Activated CD4-positive, alpha-beta T cell treated with anti-CD3 and anti-CD28 coated beads for 48 hours (primary cell): ENCODE measurements at regions not wholly inside any gene's neighbourhood (a gene's known extent, or its start where the extent isn't known, plus 50 kb on each side); places are given as distances from the start of the nearest gene placed in this dataset.

Source experiments
- DNase-seq: peaks from one replicate; pipeline ENCODE4 v3.0.0-alpha.2; 2020

- DNase-seq, result no peak
These were observed 92.8 kb upstream of the FOXC1 start for GRCh38 chr6:1516742-1517520.

DNA sequence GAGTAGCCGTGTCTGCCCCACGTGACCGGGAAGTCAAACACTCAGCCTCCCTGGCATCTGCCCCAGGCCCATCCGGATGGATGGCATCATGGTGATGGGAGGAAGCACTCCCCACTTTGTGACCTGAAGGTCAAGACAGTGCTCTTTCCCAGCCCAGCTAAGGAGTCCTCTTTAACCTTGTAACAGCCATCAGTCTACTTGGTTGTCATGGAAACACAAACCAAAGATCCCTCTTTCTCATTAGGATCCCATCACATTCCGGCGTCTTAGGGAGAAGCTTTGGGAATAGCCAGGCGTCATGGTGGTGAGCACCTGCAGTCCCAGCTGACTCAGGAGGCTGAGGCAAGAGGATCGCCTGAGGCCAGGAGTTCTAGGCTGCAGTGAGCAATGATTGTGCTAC lies 90.9 kb upstream of the FOXC1 start:
- no peak for DNase-seq

DNA sequence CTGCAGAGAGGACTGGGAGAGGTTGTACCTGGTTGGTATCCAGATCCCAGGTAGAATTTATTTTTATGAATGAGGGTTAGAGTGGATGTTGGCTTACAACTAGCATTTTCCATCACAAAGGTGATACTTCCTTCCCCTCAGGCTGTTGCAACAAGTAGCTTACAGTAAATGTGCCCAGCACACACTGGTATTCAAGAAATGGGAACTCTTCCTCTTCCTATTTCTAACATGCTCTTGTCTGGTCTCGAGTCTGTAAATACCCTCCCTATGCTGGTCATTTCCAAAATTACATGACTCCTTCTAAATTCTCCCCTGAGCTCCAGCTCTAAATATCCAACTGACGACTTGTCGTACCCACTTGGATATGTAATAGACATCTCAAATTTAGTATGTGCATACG lies 90.1 kb upstream of the FOXC1 start:
- no peak for DNase-seq

DNA sequence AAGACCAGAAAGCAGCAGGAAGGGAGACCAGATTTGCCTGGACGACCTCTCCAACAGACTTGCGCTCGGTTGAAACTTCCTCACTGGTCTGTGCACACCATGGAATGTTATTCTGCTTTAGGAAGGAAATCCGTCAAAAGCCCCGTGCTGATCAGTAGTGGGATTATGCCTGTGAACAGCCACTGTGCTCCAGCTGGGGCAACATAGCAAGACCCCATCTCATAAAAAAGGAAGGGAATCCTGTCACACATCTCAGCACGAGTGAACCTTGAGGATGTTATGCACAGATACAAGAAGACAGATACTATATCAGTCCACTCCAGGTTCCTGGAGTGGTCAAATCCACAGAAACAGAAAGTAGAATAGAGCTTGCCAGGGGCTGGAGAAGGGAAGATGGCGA lies 86.9 kb upstream of the FOXC1 start:
- DNase-seq, result no peak

- DNase-seq, result peak; percentile 88
These were observed 85.7 kb upstream of the FOXC1 start for GRCh38 chr6:1524040-1524480.

GRCh38 chr6:1525364-1526038 lies 84.2 kb upstream of the FOXC1 start:
- no peak for DNase-seq

GRCh38 chr6:1526398-1527072 lies 83.2 kb upstream of the FOXC1 start:
- DNase-seq, result no peak

GRCh38 chr6:1527073-1527457 lies 82.7 kb upstream of the FOXC1 start:
- DNase-seq, result peak; percentile 43

DNA sequence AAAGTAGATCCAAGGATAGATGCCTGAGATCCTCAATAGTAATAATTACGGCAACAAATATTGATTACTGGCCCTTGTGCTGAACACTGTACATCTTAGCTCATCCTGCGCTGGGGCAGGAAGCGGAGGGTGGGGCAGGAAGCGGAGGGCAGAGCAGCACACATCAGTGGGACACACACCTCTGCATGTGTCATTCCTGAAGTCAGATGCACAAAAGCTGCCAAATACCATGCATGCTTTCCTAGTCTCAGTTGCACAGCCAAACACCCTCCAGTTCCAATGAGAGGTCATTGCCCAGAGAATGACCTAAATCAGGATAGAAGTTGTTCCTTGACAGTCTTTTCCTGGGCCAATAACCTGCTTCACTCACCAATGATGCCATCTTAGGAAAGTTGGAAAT lies 74.4 kb upstream of the FOXC1 start:
- DNase-seq, result peak; percentile 53

- DNase-seq, result no peak
These were observed 72.9 kb upstream of the FOXC1 start for GRCh38 chr6:1536526-1537429.

GRCh38 chr6:1538369-1538768 lies 71.3 kb upstream of the FOXC1 start:
- DNase-seq, result no peak

GRCh38 chr6:1538810-1539478 lies 70.8 kb upstream of the FOXC1 start:
- no peak for DNase-seq

DNA sequence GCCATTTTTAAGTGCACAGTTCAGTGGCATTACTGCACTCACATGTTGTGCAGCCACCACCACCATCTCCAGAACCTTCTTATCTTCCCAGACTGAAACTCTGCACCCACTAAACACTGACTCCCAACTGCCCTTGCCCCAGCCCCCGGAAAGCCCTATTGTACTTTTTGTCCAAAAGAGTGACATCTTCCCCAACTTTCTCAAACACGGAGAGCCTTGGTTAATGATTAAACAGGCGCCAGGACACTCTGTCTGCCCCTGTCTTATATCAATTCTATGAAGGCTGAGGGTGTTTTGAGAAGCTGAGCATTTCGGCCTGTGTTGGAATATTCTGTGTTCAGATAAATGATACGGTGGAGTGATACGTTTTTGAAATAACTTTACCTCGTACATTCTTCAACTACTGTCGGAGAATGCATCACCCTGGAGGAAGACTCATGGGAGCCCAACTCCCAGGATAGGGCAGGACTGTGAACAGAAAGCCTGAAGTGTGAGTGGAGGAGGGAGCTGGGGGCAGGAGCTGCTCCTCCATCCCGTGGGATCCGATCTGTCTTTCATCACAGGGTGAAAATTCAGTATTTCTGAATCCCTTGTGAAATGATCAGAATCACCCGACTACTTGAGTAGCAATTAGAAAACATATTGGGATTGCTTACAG lies 68.7 kb upstream of the FOXC1 start:
- DNase-seq, result no peak

DNA sequence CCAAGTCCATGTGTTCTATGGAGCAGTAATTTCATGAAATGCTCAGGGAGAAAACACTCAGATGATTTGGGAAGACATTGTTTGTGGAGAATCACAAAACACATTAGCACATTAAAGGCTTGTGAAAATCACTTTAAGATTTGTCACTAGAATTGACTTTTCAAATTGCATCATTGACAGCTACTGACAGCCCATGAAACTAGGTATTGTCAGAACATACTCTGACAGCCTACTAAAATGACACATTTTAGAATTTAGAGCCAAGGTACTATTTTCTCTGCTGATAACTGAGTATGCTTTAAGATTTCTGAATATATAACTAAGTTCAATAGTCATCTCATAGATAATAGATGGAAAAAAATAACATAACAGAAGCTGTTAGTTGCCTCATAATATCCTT lies 67.4 kb upstream of the FOXC1 start:
- DNase-seq, result no peak

DNA sequence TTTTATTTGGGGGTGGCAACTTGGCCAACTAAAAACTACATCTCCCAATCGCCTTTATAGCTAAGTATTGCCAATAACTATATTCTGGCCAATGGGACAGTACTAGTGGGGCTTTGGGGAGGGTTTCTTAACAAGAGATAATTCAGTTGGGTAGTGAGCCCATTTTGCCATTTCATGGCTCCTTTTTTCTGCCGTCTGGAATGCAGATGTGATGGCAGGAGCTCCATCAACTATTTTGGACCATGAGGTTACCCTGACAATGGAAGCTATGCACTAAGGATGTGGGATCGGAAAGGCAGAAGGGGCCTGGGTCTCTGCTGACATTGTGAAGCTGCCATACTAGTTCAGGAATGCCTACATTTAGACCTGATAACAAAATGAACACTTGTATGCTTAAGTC lies 67.0 kb upstream of the FOXC1 start:
- DNase-seq, result no peak

DNA sequence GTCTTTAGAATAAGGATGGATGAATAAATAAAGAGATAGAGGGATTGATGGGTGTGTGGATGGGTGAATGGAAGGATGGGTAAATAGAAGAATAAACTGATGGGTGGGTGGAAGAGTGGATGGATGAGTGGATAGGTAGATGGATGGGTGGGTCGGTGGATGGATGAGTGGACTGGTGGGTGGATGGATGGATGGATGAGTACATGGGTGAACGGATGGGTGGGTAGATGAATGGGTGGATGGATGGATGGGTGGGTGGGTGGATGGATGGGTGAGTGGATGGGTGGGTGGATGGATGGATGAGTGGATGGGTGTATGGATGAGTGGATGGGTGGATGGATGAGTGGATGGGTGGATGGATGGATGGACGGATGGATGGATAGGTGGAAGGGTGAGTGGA lies 65.7 kb upstream of the FOXC1 start:
- DNase-seq, result no peak

DNA sequence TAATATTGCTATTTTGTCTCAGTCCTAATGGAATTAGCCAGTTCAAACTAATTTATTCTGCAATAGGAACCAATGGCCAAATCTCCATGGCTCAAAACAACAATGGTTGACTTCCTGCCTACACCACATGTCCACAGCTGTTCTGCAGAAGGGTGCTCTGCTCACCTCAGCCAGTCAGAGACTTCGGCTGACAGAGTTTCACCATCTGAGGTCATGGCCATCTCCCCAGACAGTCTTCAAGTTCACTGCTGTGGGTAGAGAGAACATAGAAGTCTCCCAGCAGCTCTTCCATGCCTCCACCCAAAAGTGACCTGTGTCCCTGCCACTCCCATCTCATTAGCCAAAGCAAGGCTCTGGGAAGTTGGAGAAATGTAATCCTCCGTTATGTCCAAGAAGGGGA lies 65.1 kb upstream of the FOXC1 start:
- DNase-seq, result no peak

DNA sequence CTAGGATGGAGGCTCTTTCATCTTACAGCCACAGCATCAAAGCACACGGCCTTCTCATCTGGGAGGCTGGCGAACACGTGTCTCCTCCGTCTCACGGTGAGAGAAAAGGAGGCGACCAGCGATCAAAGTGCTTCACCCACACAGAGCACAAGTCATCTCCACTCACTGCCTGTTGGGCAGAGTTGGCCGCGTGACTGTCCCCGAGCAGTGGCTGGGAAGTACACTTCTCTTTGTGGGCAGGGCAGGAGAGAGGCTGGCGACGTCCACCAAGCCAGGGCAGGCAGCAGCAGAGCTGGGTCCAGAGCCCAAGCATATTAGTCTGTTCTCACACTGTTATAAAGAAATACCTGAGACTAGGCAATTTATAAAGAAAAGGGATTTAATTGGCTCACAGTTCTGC lies 64.1 kb upstream of the FOXC1 start:
- DNase-seq, result no peak

DNA sequence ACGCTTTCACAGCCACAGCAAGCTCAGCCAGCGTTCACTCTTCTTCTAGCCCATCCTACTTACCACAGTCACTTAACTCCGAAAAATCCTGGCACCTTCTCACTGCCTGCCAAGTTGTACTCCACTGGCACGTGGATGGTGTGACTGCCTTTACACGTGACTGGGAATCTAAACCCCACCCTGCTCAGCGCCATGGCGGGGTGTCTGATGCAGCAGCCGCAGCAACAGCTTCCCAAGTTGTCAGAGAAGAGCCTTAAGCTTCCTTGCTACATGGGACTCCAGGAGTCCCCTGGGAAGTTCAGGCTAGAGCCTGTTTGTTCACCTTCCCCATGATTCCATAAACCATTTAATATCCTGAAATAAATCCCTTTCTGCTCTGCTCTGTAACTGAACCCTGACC lies 61.9 kb upstream of the FOXC1 start:
- no peak for DNase-seq

DNA sequence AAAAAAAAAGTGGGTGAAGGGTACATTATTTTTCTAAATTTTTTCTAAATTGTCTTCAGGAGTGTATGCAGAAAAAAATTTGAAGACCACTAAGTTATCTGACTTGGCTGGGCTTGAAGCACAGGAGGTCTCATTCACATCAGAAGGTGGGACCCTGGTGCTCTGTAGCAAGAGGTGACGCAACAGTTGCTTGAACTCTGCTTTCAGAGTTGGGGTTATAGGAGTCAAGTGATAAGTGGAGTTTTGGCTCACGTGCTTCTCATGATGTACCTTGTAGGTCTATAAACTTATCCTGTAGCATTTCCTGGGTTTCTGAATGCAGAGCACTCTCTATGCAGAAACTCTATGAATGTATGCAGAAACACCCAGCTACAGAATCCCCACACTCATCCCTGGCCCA lies 58.5 kb upstream of the FOXC1 start:
- no peak for DNase-seq

- DNase-seq, result no peak
These were observed 57.4 kb upstream of the FOXC1 start for GRCh38 chr6:1552296-1552761.

DNA sequence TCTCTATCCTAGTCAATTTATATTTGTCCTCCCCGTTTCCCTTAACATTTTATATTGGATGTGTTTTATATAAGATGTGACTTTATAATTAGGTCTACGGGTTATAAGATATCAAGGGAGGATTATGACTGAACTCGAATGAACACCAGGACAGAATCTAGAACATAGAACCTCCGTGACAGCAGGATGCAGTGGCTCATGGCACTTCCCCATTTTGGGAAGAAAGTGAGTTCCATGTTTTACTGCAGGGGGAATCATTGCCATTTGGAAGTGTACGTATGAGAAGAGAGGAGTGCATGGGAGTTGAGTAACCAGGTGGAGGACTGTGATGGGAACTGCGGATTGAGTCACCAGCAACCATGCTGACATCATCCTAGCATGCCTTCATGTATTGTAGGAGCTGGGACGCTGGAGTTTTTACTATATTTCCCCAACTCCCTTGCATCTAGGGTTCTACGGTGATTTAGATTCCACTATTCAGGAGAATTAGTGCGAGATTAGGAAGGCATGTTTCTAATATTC lies 56.1 kb upstream of the FOXC1 start:
- DNase-seq, result no peak
